NCI-H524 (cell line): ENCODE measurements at regions not wholly inside any gene's neighbourhood (a gene's known extent, or its start where the extent isn't known, plus 50 kb on each side); places are given as distances from the start of the nearest gene placed in this dataset.
A peak's percentile ranks its signal among the peaks of the same experiment; 100 is the strongest.

Experiments
- DNase-seq, 2 experiments: peaks; one replicate each; lab custom pipeline; 2025; lab: John Stamatoyannopoulos, UW

- DNase-seq = peak in 1 of 2 experiments; percentile 12
Measured at GRCh38 chr7:32179567-32179966, 109.4 kb upstream of the PDE1C start.

- DNase-seq = no peak
Measured at GRCh38 chr7:32178677-32179366, 108.6 kb upstream of the PDE1C start.

- no peak for DNase-seq
Measured at GRCh38 chr7:32177232-32177631, 107.0 kb upstream of the PDE1C start.

GRCh38 chr7:32175099-32175498, 104.9 kb upstream of the PDE1C start:
- DNase-seq = no peak

DNA sequence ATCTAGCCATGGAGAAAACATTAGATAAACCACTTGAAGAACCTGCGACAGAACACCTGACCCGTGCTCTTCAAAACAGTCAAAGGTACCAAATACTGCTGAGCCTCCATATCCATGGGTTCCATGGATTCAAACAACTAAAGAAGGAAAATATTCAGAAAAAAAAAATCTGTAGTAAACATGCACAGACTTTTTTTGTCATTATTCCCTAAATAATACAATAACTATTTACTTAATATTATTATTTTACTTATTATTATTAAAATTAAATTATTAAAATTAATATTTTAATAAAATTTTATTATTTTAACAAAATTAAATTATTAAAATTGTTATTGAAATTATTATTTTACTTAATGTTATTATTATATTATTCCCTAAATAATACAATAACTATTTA, 101.0 kb upstream of the PDE1C start:
- DNase-seq = no peak

GRCh38 chr7:32170838-32171237, 100.6 kb upstream of the PDE1C start:
- no peak for DNase-seq

GRCh38 chr7:32169228-32169627, 99.0 kb upstream of the PDE1C start:
- DNase-seq = no peak

GRCh38 chr7:32167815-32168214, 97.6 kb upstream of the PDE1C start:
- no peak for DNase-seq

DNA sequence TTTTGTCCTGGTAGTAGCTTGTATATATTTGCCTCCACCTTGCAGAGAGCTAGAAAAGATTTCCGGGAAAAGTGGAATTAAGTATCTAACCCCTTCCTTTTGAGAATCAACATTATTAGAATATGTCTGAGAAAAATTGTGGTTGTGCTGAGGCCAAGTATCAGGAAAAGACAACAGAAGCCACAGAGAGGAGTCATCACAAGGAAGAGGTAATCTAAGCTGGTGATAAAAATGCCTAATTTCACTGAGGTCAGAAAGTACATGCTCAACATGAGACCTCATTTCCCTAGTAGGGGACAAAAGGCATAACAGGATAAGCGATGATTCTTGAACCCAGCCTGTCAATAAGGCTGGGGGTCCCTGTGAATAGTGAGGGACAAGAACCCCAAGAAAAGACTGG, 97.0 kb upstream of the PDE1C start:
- DNase-seq = no peak

DNA sequence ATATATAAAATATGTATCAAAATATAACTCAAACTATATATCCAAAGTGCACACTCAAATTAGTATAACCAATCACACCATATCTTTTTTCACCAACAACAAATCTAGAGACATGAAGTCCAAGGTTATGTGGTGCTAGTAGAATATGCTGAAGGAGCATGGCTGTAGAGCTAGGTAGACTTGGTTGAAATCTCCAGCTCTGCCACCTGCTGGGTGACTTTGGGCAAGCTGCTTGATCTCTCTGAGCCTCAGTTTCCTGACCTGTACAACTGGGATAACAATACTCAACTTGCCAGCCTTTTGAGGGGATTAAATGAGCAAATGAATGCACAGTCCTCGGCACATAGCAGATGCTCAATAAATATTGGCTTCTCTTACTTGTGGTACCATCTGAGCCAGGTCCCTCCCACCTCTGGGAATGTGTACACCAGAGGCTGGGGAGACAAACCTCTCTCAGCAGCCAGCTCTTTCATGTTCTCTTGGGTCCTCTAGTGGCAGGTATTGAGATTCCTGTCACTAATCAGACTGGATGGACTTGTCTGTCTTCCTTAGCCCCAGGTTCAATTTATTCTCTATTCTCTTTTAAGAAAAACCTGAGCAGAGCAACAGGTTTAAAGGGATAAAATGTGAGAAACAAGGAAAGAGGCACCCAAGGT, 94.3 kb upstream of the PDE1C start:
- peak; percentile 45 to 76 for DNase-seq

GRCh38 chr7:32163896-32164295, 93.7 kb upstream of the PDE1C start:
- no peak for DNase-seq

DNA sequence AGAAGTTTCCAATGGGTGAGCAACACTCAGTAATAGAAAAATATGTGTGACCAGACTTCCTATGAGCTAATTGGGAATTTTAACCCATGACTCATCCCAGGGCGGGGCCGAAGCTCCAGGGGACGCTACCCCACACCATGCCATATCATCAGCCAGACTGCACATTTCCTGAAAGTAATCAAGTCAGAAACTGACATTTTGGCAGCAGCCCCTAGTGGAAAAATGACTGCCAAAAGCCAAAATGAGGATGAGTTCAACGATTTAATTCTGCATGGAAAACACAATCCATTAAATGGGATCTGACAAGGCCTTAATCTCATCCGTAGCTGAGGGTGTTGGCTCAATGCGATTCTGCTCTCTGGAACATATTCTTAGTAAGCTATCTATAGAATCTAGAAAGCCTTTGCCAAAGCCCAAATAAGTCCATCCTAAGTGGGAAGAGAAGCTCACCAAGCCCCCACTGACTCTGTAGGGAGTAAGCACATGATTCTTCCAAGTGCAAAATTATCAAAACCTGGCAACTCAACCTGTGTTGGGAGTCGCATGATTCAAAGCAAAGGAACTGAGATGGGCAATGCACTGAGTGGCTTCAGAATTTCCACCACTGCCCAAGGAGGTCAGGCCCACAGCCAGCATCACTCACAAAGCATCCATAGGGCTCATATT, 93.1 kb upstream of the PDE1C start:
- DNase-seq = no peak

DNA sequence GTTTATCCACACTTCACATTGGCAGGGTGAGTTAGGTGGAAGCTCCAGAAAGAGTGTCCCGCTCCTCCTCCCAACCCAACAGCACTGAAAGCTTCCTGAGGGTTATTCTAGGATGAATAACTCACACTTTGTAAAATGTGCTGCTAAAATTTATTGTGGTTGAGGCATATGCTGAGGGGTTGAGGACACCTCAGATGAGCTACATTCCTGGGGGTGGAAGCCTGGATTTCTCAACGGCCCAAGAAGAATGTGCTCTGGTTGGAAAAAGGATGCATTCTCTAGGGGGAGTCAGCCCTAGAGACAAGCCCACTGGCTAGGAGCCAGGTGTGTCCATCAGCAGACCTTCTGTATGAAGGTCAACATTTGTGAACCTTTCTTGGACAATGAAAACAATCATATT, 91.5 kb upstream of the PDE1C start:
- DNase-seq = no peak

DNA sequence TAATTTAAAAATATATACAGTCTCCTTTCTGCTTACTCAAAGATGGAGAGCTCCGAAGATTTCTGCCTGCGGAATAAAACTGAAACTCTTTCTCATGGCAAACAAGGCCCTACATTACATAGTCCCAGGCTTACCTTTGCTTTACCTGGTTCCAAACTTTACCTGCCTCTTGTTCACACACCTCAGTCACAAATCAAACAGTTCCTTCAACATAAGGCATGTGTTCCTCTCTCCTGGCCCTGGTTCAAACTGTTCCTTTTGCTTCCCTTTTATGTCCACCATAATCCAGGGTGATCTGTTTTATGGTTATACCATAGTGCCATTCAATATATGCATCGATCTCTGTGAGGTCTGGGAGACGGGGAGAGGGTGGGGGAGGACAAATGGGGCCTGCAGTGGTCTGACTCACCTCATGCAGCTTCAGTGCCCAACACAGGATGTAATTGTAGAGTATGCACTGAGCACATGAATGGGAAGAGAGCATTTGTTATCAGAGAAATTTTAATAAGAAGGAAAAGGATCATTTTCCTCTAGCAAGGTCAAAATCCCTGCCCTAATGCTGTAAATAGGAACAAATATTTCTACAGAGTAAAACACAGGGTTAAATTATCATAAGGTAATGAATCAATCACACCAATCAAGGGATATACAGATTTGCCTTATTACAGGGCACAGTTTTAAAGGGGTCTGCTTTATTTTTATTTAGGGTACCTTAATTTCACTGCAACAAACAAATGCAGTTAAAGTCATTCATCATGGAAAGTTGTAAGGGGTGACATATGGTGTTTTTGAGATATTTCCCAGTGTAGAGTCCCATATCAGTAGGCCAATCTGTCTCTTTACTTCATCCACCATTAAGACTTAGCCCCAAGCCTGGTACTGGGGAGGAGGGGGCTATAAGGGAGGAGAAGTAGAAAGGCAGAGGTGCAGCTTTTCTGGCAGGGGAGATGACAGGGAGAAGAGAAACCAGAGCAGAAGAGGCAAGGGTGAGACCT, 88.8 kb upstream of the PDE1C start:
- peak; percentile 11 to 65 for DNase-seq

- no peak for DNase-seq
Measured at GRCh38 chr7:32158076-32158475, 87.9 kb upstream of the PDE1C start.

DNA sequence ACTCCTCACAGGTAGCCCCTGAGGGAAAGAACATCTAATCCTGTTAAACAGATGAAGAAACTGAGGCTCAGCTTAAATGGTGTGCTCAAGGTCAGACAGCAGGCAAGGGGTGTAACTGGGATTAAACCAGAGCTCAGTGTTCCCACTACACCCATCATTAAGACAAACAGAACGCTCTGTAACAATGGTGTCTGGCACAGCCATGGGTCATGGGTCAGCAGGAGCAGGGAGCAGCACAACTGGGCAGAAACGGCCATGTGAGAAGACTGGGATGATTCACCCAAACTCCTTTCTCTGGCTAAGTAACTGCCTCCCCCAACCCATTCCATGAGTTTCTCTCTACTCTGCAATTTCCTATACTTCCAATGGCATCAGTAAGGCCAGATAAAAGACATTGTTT, 85.5 kb upstream of the PDE1C start:
- DNase-seq = no peak

DNA sequence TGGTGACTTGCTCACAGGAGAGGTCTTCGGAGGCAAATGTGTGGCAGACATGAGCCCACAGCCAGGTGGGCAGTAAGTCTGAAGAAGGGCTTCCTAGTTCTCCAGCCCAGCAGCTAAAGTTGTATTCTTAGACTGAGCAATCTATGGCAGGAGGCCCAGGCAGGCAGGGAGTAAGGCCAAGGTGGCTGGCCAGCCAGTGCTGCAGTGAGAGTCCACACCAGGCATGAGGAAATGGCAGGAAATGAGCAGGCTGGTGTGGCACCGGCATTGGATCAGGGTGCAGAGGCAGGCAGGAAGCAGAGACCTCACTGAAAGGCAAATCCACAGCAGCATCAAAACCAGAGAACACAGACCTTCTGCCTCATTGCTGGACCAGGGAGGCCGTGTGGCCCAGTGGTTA, 84.6 kb upstream of the PDE1C start:
- no peak for DNase-seq

- peak; percentile 34 to 71 for DNase-seq
Measured at GRCh38 chr7:32153006-32153405, 82.8 kb upstream of the PDE1C start.

DNA sequence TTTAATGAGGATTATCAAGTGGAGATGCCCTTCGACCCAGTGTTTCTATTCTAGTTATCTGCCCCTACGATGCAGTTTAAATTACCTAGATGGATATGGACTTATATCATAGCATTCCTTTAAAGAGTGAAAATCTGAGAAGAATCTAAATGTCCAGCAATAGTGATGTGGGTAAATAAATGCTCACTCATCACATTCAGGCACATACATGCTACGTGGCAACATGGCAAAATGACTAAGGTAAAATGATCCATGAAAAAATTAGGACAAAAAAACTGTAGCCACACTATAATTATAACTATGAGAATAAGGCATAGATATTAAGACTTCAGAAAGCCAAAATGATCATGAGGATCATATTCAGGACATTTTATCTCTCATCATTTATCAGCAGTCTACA, 82.4 kb upstream of the PDE1C start:
- no peak for DNase-seq

- no peak for DNase-seq
Measured at GRCh38 chr7:32150589-32150988, 80.4 kb upstream of the PDE1C start.

DNA sequence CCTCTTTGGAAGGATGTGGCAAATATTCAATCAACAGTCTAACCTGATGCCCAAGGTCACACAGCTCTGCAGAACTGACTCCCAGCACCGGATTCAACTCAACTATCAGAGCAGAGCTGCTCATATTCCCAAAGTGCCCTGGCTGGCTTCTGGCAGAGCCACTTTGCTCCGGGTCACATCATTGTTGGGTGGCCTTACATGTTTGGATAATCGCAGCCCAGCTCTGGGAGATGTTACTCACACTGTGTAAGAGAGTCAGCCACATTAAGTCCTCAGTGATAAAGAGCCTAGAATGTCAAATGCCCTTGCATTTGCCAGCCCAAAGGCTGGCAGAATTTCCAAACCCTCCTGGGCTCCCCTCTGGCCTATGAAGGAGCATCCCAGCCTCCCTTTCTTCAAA, 79.8 kb upstream of the PDE1C start:
- DNase-seq = no peak
